ENCODE measurements at regions not wholly inside any gene's neighbourhood (a gene's known extent, or its start where the extent isn't known, plus 50 kb on each side); places are given as distances from the start of the nearest gene placed in this dataset.

- H3K14ac ChIP-seq (replicated peaks; ENCODE audit: low read depth, low read length), result no peak overlapping the region
- DNase-seq, result no peak
- no peak overlapping the region for H2BK5ac ChIP-seq (ENCODE audit: low read depth, low read length, poor library complexity, severe bottlenecking)
- 100% methylated on average over 1 of the region's 2 CpGs; no CpG with 5 or more reads in 1 of the 2 experiments for WGBS, 2 experiments (ENCODE audit: extremely low coverage in 2 of 2, insufficient read length in 1 of 2)
- H4K91ac ChIP-seq (ENCODE audit: insufficient read depth, low read depth, low read length), result no peak overlapping the region
- H2BK20ac ChIP-seq (ENCODE audit: low read depth, low read length), result no peak overlapping the region
- H2BK120ac ChIP-seq (ENCODE audit: low read depth, low read length), result no peak overlapping the region
- H3K27me3 ChIP-seq (ENCODE audit: control insufficient read depth, insufficient read depth, low read length), result no peaks in the 10 kb centered on the region
- H4K5ac ChIP-seq (ENCODE audit: low read depth, low read length), result no peak overlapping the region
- H2AK9ac ChIP-seq (replicated peaks; ENCODE audit: low read depth, low read length, poor library complexity), result no peak overlapping the region
- POLR2A ChIA-PET (ENCODE audit: unreplicated experiment), result no interaction called here
- H3K9ac ChIP-seq (ENCODE audit: low read depth, low read length), result no peak overlapping the region
- H3K4me2 ChIP-seq (ENCODE audit: low read depth, low read length), result no peak overlapping the region
- ATAC-seq (ENCODE audit: low read depth), result no peak
- intact Hi-C loops (cut with micrococcal nuclease) (no loop called here), dilution Hi-C loops (cut with HindIII; ENCODE audit: low sequenced_read_pairs, unreplicated experiment) (no loop called here), in situ Hi-C loops (cut with MboI; ENCODE audit: low sequenced_read_pairs) (no loop called here)
- H2BK15ac ChIP-seq (ENCODE audit: low read depth, low read length), result no peak overlapping the region
- no peak overlapping the region for H3K23ac ChIP-seq (ENCODE audit: low read depth, low read length)
- no peaks in the 10 kb centered on the region for H3K79me1 ChIP-seq (ENCODE audit: low read depth in 1 of 2, low read length in 2 of 2)
- H3K36me3 ChIP-seq (ENCODE audit: control insufficient read depth, insufficient read depth, low read length), result no peaks in the 10 kb centered on the region
- no peak overlapping the region for H3K18ac ChIP-seq (ENCODE audit: low read depth, low read length)
- H2AFZ ChIP-seq (replicated peaks; ENCODE audit: low read length, poor library complexity), result no peak overlapping the region
- no peak for TF ChIP-seq USF2 (IDR thresholded peaks at IDR 0.05; ENCODE audit: low read depth, low read length)
- no peak for TF ChIP-seq POLR2A (IDR thresholded peaks at IDR 0.05; ENCODE audit: low read depth, low read length)
- TF ChIP-seq FOS (IDR thresholded peaks at IDR 0.05; ENCODE audit: low read depth, low read length), result no peak
- TF ChIP-seq MAFK (IDR thresholded peaks at IDR 0.05; ENCODE audit: low read depth, low read length), result no peak
- no peak for TF ChIP-seq ELK1 (IDR thresholded peaks at IDR 0.05; ENCODE audit: borderline replicate concordance, low read depth, low read length)
- no peak for TF ChIP-seq MXI1 (IDR thresholded peaks at IDR 0.05; ENCODE audit: borderline replicate concordance, low read depth, low read length)
- no peak for TF ChIP-seq MAZ (IDR thresholded peaks at IDR 0.05; ENCODE audit: borderline replicate concordance, low read depth, low read length)
- TF ChIP-seq CEBPB (IDR thresholded peaks at IDR 0.05; ENCODE audit: low read depth, low read length), result no peak
- no peak for TF ChIP-seq NFE2L2 (IDR thresholded peaks at IDR 0.05; ENCODE audit: low read depth, low read length)
- TF ChIP-seq RCOR1 (IDR thresholded peaks at IDR 0.05; ENCODE audit: insufficient replicate concordance, low read length), result no peak
- TF ChIP-seq RAD21 (IDR thresholded peaks at IDR 0.05; ENCODE audit: low read length), result no peak
- TF ChIP-seq CHD1 (IDR thresholded peaks at IDR 0.05; ENCODE audit: low read depth, low read length), result no peak
- TF ChIP-seq BHLHE40 (IDR thresholded peaks at IDR 0.05; ENCODE audit: low read depth, low read length), result no peak
- TF ChIP-seq CTCF (conservative IDR thresholded peaks at IDR 0.05; ENCODE audit: low read depth, low read length), result no peak
- no peak for TF ChIP-seq RFX5 (IDR thresholded peaks at IDR 0.05; ENCODE audit: low read depth, low read length)
- TF ChIP-seq SMC3 (IDR thresholded peaks at IDR 0.05; ENCODE audit: low read depth, low read length), result no peak
- no peak overlapping the region for H3K4me3 ChIP-seq (ENCODE audit: insufficient read depth, low read depth, low read length)
- no peak overlapping the region for H3K4ac ChIP-seq (ENCODE audit: low read depth, low read length)
- H3K27ac ChIP-seq (ENCODE audit: insufficient read depth, low read length), result no peak overlapping the region
- no peaks in the 10 kb centered on the region for H3K4me1 ChIP-seq (ENCODE audit: control insufficient read depth, insufficient read depth, low read length)
- no peaks in the 10 kb centered on the region for H4K20me1 ChIP-seq (ENCODE audit: insufficient read depth, low read length)
- no peaks in the 10 kb centered on the region for H3K9me3 ChIP-seq (ENCODE audit: control insufficient read depth, insufficient read depth, low read length)
- no peak overlapping the region for H2AK5ac ChIP-seq (ENCODE audit: low read depth, low read length)
- no TSS peak for BruUV-seq (replicated peaks)
- no peaks in the 10 kb centered on the region for H3K9me1 ChIP-seq (ENCODE audit: insufficient read depth, low read length)
- no peak overlapping the region for H4K8ac ChIP-seq (ENCODE audit: low read depth in 2 of 2, low read length in 2 of 2)
- CTCF ChIA-PET, result no interaction called here
- no peak overlapping the region for H3K56ac ChIP-seq (ENCODE audit: extremely low read depth, insufficient read depth, low read length)
Observed at GRCh38 chr11:80959751-80960150, 1518.9 kb upstream of the TENM4 start.
